ENCODE measurements at regions not wholly inside any gene's neighbourhood (a gene's known extent, or its start where the extent isn't known, plus 50 kb on each side); places are given as distances from the start of the nearest gene placed in this dataset.

DNA sequence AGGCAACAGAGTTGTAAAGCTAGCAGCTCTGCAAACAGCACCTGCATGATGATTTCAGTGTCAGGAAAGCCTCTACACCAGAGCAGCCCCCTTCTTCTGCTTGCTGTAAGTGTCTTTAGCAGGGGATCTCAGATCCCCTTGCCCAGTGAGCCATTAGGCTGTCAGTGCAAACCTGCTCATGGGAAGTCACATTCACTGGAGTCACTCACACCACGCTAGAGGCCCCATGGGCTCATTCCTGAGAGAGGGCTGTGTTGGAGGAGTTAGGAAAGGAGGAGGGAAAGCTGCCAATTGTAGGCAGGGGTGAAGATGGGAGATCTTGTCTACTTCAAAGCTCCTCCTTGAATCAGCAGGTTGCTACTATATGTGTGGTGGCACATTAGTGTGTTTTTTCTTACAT, 275.2 kb downstream of the SMARCA2 start:
- TF ChIP-seq MXI1 (IDR thresholded peaks at IDR 0.05; ENCODE audit: borderline replicate concordance, low read depth, low read length): no peak
- no peak for TF ChIP-seq TAF1 (CRISPR knock-in tag; IDR thresholded peaks at IDR 0.05)
- no peak for TF ChIP-seq ZNF274 (CRISPR knock-in tag; IDR thresholded peaks at IDR 0.05)
- no peak for TF ChIP-seq FOXM1 (CRISPR knock-in tag; IDR thresholded peaks at IDR 0.05)
- TF ChIP-seq, protein P1, sequence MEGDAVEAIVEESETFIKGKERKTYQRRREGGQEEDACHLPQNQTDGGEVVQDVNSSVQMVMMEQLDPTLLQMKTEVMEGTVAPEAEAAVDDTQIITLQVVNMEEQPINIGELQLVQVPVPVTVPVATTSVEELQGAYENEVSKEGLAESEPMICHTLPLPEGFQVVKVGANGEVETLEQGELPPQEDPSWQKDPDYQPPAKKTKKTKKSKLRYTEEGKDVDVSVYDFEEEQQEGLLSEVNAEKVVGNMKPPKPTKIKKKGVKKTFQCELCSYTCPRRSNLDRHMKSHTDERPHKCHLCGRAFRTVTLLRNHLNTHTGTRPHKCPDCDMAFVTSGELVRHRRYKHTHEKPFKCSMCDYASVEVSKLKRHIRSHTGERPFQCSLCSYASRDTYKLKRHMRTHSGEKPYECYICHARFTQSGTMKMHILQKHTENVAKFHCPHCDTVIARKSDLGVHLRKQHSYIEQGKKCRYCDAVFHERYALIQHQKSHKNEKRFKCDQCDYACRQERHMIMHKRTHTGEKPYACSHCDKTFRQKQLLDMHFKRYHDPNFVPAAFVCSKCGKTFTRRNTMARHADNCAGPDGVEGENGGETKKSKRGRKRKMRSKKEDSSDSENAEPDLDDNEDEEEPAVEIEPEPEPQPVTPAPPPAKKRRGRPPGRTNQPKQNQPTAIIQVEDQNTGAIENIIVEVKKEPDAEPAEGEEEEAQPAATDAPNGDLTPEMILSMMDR (CRISPR knock-in tag; IDR thresholded peaks at IDR 0.05): no peak
- no peak for TF ChIP-seq CREB3 (CRISPR knock-in tag; IDR thresholded peaks at IDR 0.05)
- no peak for TF ChIP-seq MYC (CRISPR knock-in tag; IDR thresholded peaks at IDR 0.05; ENCODE audit: borderline replicate concordance)
- no peak for TF ChIP-seq KAT8 (CRISPR knock-in tag; IDR thresholded peaks at IDR 0.05)
- no peak for TF ChIP-seq CREM (IDR thresholded peaks at IDR 0.05)
- TF ChIP-seq CREM (CRISPR knock-in tag; IDR thresholded peaks at IDR 0.05): no peak
- TF ChIP-seq ZNF431 (CRISPR knock-in tag; IDR thresholded peaks at IDR 0.05; ENCODE audit: borderline replicate concordance, low read depth): no peak
- no peak for TF ChIP-seq NFATC3 (CRISPR knock-in tag; IDR thresholded peaks at IDR 0.05)
- TF ChIP-seq ZNF468 (CRISPR knock-in tag; IDR thresholded peaks at IDR 0.05): no peak

All from HepG2 (cell line).